ENCODE measurements at regions not wholly inside any gene's neighbourhood (a gene's known extent, or its start where the extent isn't known, plus 50 kb on each side); places are given as distances from the start of the nearest gene placed in this dataset.
"Not testable (repeated sequence)": the region's sequence is repeated elsewhere in the genome, so short reads cannot be mapped to it uniquely, and the experiment has no call there.

DNA sequence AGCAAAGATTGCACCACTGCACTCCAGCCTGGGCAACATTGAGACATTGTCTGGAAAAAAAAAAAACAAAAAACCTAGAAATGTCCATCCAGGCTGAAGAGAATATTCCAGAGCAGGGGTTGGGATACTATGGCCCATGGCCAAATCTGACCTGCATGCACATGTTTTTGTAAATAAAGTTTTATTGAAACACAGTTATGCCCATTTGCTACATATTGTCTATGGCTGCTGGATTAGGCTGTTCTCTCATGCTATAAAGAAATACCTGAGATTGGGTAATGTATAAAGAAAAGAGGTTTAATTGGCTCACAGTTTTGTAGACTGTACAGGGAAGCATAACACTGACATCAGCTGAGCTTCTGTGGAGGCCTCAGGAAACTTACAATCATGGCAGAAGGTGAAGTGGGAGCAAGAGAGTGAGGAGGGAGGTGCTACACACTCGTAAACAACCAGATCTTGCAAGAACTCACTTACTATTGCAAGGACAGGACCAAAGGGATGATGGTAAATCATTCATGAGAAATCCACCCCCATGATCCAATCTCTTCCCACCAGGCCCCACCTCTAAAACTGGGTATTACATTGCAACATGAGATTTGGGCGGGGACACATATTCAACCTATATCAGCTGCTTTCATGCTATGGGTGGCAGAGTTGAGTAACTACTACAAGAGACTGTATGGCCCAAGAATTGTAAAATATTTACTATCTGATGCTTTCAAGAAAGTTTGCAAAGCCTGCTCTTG lies 137.8 kb upstream of the ROPN1B start:
- DNase-seq: not testable (repeated sequence)

DNA sequence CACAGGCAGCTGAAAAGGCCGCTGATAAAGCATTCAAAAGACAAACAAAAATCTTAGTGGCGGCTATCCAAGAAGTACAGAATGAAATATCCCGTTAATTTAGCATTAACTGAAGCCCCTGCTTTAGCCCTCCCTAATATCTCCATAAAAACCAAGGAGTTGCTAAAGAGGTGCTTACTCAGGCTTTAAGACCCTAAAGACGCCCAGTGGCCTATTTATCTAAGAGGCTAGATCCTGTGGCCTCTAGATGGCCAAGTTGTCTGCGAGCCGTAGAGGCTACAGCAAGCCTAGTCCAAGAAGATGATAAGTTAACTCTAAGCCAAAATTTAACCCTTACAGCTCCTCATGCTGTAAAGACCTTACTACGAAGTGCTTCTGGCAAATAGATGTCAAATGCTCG lies 133.4 kb upstream of the ROPN1B start:
- not testable (repeated sequence) for DNase-seq

DNA sequence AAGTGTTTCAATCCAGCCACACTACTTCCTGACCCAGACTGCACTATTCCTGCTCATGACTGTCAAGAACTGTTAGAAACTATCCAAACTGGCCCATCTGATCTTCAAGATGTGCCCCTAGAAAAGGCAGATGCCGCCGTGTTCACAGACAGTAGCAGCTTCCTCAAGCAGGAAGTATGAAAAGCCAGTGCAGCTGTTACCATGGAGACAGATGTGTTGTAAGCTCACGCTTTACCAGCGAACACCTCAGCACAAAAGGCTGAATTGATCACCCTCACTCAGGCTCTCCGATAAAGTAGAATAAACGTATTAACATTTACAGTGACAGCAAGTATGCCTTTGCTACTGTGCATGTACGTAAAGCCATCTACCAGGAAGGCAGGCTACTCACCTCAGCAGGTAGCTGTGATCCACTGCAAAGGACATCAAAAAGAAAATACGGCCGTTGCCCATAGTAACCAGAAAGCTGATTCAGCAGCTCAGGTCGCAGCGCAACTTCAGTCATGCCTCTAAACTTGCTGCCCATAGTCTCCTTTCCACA lies 132.9 kb upstream of the ROPN1B start:
- not testable (repeated sequence) for DNase-seq

DNA sequence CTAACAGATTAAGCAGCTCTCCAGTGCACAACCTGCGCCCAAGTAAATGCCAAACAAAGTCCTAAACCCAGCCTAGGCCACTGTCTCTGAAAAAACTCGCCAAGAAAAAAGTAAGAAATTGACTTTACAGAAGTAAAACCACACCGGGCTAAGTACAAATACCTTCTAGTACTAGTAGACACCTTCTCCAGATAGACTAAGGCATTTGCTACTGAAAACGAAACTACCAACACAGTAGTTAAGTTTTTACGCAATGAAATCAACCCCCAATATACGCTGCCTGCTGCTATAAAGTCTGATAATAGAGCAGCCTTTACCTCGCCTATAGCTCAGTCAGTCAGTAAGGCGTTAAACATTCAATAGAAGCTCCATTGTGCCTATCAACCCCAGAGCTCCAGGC lies 132.2 kb upstream of the ROPN1B start:
- not testable (repeated sequence) for DNase-seq

DNA sequence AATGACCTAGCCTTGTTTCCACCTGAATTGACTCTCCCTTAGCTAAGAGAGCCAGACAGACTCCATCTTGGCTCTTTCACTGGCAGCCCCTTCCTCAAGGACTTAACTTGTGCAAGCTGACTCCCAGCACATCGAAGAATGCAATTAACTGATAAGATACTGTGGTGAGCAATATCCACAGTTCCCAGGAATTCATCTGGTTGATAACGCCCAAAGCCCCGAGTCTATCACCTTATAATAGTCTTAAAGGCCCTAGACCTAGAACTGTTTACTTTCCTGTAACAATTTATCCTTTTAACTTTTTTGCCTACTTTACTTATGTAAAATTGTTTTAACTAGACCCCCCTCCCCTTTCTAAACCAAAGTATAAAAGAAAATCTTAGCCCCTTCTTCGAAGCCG lies 130.1 kb upstream of the ROPN1B start:
- DNase-seq: not testable (repeated sequence)

DNA sequence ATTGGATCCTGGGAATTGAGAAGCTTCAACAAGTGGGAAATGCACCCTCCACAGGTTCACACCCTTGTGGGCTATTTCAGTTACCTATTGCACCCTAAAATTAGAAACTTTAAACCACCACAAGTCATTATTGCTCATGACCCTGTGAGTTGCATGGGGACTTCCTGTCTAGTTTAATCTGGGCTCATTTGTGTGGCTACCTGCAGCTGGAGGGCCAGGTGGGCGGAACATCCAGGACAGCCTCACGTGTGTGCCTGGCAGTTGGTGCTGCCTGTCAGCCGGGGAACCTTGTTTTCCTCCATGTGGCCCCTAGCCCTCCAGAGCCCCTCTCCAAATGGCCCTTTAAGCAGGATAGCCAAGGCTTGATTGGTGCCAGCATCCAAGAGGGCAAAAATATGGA lies 128.5 kb upstream of the ROPN1B start:
- not testable (repeated sequence) for DNase-seq

DNA sequence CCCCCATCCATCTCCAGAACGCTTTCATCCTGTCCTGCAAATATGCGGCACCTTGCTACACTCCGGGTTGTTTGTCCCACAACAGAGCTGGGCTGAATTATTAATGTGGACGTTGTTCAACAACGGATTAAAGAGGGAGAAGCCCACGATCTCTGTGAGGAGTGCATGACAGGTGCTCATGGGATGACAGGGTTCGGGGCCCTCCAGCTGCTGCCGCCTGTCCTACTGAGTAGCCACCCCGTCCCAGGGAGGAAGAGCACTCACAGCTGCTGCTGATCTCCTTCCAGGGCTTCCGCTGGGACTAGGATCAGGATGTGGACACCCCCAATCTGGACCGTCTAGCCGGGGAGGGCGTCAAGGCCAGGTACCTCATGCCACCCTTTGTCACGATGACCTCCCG lies 121.0 kb upstream of the ROPN1B start:
- DNase-seq: not testable (repeated sequence)

DNA sequence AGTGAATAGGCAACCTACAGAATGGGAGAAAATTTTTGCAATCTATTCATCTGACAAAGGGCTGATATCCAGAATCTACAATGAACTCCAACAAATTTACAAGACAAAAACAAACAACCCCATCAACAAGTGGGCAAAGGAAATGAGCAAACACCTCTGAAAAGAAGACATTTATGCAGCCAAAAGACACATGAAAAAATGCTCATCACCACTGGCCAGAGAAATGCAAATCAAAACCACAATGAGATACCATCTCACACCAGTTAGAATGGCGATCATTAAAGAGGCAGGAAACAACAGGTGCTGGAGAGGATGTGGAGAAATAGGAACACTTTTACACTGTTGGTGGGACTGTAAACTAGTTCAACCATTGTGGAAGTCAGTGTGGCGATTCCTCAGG lies 114.0 kb upstream of the ROPN1B start:
- not testable (repeated sequence) for DNase-seq

DNA sequence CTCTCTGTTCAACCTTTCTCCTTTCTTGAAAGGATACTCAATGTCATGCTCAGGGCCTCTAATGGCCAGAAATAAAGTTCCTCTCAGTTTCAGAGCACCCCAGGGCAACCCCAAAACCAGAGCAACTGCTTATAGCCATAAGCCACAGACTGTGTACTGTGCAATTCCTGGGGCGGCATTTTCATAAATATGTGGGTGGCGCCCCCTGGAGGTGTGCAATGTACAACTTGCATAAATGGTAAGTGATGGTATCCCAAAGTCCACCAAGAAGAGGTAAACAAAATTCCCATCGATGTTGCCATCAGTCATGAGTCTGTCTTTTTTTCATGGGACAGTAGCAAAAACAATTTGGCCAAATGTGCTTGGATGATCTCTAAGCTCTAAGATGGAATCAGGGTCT lies 108.4 kb upstream of the ROPN1B start:
- not testable (repeated sequence) for DNase-seq

DNA sequence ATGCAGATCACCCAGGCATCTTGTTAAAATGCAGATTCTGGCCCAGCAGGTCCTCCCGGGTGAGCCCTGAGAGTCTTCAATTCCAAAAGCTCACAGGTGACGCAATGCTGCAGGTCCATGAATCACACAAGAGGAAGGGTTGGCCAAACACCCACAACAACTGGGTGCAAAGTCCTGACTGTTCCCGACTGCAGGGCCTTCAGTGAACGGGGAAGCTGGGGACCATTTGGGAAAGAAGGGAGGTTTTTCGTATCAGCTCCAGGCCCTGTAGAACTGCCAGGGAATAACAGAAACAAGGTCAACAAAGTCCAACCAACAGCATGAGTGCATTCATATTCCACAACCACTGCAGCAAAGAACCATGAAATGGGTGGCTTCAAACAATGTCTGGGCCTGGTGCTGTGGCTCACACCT lies 106.1 kb upstream of the ROPN1B start:
- DNase-seq: not testable (repeated sequence)

DNA sequence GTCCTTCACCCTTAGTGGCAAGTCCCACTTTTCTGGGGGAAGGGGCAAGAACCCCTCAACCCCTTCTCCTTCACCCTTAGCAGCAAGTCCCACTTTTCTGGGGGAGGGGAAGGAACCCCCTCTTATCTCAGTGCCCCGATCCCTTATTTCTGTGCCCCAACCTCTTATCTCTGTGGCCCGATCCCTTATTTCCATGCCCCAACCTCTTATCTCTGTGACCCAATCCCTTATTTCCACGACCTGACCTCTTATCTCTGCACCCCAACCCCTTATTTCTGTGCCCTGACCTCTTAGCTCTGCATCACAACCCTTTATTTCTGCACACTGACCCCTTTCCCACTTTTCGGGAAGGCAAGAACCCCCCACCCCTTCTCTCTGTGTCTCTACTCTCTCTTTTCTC lies 104.4 kb upstream of the ROPN1B start:
- DNase-seq: not testable (repeated sequence)

DNA sequence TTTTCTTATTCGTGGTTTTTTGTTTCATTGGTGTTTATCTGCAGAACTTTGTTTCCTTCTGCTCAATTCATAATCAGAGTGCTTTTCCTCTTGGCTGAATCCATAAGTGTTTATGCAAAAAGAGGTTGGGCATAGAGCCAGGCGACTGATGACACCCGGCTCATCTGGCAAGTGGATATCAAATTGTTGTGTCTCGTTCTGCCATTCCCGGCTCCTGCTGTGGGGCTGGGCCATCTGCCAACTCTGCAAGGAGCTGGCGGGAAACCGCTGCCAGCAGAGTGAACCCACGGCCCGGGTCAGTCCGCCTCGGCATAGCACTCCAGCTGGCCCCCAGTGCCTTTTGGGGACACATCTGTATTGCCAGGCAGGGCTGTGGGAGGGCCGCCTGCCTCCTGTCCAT lies 83.0 kb upstream of the ROPN1B start:
- not testable (repeated sequence) for DNase-seq

DNA sequence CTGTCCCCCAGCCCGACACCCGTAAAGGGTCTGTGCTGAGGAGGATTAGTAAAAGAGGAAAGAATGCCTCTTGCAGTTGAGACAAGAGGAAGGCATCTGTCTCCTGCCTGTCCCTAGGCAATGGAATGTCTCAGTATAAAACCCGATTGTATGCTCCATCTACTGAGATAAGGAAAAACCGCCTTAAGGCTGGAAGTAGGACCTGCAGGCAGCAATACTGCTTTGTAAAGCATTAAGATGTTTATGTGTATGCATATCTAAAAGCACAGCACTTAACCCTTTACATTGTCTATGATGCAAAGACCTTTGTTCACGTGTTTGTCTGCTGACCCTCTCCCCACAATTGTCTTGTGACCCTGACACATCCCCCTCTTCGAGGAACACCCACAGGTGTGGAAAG lies 69.8 kb upstream of the ROPN1B start:
- not testable (repeated sequence) for DNase-seq

DNA sequence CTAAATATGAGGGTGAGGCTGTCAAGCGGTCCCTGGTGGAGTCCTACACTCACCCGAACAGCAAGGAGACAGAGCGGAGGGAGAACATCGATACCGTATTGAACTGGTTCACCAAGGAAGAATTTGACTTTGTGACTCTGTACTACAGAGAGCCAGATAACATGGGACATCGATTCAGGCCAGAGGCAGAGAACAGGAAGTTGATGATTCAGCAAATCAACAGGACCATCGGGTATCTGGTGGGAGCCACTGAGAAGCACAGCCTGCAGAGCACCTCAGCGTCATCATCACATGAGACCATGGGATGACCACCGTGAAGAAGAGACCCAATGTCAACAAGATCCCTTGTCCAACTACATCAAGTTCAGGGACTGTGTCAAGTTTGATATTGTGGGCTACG lies 67.5 kb upstream of the ROPN1B start:
- DNase-seq: not testable (repeated sequence)

DNA sequence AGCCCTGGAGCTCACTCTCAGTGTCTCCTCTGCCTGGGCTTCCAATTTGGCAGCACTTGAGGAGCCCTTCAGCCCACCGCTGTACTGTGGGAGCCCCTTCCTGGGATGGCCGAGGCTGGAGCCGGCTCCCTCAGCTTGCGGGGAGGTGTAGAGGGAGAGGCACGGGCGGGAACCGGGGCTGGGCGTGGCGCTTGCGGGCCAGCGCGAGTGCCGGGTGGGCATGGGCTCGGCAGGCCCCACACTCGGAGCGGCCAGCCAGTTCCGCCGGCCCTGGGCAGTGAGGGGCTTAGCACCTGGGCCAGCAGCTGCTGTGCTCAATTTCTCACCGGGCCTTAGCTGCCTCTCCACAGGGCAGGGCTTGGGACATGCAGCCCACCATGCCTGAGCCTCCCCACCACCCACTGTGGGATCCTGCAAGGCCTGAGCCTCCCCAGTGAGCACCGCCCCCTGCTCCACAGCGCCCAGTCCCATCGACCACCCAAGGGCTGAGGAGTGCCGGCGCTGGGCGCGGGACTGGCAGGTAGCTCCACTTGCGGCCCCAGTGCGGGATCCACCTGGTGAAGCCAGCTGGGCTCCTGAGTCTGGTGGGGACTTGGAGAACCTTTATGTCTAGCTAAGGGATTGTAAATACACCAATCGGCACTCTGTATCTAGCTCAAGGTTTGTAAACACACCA lies 65.1 kb upstream of the ROPN1B start:
- DNase-seq: not testable (repeated sequence)

DNA sequence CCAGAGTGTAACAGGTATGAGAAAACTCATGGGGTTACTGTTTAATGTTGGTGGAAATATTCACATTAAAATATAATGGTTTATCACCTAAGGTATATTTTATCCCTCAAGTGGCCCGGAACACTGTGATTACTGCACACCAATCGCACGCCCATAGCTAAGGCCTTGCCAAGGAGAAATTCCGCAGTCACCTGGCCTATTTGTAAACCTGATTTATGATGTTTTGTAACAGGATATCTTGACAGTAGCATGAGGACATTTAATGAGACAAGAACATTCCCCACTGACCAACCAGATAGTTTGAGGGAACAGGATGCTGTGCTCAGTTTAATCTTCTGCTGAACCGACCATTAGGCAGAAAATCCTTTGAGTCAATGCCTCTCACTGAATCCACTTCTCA lies 61.7 kb upstream of the ROPN1B start:
- not testable (repeated sequence) for DNase-seq

DNA sequence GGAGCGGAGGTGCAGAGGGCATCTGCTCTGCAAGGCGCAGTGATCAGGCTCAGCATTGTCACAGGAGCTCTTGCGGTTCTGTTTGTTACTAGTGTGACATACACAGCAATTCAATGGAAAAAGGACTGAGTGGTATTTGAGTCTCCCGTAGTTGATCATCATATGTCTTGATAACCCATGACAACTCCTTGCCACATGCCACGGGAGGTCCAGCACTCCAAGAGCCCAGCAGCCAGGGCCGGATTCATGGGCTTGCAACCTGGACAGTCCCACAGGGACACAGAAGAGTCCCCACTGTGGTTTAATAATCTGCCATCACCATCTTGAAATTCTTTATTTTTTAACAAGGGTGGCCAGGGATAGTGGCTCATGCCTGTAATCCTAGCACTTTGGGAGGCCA lies 58.1 kb upstream of the ROPN1B start:
- not testable (repeated sequence) for DNase-seq

DNA sequence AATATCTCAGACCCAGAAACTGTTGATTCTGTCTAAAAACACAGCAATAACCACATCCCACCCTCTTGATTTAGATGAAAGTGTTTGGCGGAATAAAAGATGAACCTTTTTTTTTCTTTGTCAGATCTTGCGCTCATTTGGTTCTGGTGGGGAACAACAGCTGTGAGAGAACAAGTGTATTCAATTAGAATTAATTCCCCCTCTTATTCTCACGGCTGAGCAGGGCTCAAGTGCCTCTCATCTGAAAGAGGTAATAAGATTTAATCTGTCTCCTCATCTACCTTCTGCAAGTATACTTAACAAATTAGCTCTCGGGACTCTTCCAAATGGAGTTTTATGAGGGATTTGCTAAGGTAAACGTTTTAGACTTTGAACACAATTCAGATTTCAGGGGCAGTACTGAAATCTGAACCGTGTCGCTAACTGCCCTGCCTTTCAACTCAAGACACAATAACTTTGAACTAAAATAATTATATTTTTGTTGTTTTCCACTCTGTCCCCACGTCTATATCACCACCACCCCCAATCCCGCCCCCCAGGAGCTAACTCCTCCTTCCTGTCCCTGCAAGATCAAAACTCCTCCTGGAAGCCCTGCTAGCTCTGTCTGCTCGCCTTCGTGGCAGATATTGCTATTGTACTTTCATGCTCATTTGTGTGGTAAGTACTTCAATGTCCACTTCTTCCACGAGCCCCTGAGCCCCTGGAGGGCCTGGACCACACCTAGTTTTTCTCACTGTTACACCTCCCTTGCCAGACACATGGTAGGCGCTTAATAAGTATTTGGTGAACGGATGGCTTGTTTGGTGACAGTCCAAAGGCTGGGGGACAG lies 54.2 kb upstream of the ROPN1B start:
- DNase-seq: not testable (repeated sequence)

DNA sequence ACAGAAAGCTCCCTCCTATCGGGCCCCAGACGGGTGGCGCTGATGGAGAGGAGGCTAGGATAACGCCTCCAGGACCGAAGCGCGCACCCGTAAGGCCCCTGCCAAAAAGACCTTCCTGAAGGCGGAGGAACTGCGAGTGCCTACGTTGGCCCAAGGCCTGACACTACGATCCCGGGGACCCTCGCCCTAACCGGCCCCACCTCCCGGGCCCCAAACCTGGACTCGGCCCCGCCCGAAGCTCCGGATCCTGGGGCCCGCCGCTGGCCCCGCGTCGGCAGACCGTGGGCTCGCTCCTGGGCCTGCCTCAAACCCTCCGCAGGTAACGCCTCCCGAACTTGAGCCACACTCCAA lies 53.6 kb upstream of the ROPN1B start:
- not testable (repeated sequence) for DNase-seq

DNA sequence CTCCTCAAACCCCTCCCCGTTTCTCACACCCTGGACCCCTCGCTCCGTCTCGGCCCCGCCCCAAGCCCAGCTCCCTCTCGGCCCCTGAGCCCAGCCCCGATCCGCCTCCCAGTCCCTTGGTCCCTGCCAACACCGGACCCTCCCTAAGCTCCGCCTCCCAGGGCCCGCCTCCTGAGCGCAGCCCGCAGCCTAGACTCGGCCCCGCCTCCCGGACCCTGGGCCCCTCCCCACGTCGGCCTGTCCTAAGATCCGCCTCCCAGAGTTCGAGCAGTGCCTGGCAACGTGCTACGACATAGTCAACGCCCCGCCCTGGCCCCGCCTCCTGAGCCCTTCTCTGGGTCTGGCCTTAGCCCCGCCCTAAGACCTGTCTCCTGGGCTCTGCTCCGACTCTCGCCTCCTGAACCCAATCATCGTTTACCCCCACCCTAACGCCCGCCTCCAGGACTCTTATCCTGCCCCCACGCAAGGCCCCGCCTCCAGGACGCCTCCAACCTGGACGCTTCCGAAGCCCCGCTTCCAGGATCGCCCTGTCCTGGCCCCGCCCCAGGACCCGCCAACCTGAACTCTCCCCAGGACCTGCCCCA lies 53.1 kb upstream of the ROPN1B start:
- peak; percentile 95 to 99 (median 98) for DNase-seq

DNA sequence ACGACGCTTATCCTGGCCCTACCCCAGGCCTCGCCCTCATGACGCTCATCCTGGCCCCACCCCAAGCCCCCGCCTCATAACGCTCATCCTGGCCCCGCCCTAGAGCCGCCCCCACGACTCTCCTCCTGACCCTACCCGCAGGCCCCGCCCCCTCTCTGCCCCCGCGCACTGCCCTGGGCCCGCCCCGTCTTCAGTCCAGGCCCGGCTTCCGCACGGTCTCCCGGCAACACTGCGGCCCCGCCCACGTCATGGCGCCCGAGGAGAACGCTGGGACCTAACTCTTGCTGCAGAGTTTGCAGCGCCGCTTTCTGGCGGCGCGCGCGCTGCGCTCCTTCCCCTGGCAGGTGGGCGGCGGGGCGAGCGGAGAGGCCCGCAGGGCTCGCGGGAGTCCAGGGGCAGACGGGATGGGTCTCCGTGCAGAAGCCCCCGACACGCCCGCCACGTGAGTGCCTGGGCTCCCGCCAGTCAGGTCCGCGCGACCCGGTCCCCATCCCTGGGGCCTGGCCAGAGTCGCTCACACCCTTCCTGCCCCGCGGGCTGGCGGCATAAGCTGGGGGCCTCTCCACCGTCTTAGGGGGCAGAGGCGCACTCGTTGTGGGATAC lies 52.5 kb upstream of the ROPN1B start:
- peak; percentile 95 to 99 (median 98) for DNase-seq

DNA sequence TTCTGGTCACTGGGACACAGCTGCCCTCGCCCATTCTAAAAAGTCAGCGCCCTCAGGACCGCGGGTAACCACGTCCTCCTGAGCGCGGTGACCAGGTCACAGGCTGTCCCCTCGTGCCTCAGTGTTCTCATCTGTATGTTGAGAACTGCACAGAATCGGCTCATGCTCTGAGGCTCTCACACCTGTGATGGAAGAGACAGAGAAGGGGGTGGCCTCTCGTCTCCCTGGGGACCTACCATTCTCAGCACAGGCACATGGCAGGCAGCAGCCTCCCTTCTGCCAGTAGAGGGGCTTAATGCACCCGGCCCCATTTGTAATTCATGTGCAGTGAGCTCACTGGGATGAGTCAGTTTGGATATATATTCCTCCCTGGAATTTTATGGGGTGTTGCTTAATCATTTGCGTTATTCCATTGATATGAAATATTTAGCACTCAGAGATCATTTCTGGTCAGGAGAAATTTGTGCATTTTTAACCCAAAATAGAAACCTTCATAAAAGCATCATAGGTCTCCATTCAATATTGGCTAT lies 51.9 kb upstream of the ROPN1B start:
- not testable (repeated sequence) for DNase-seq
